HEK293 (cell line): ENCODE measurements at regions not wholly inside any gene's neighbourhood (a gene's known extent, or its start where the extent isn't known, plus 50 kb on each side); places are given as distances from the start of the nearest gene placed in this dataset.

Experiments used
- CTCF ChIA-PET: fragments of 350-600 bp; formaldehyde crosslinking; extraction: SDS; loops from one replicate; lab custom pipeline; 2021; ENCODE audit warnings: antibody characterized with exemption; lab: Yijun Ruan, JAX
- POLR2A ChIA-PET: fragments of 300-600 bp; formaldehyde crosslinking; extraction: SDS; loops from one replicate; lab custom pipeline; 2020; ENCODE audit warnings: antibody characterized with exemption, inconsistent platforms; lab: Yijun Ruan, JAX
- H3K27ac ChIP-seq: fragments of 200-500 bp; sonication (Bioruptor generic); 2 replicates; pipeline ENCODE4 v1.5.1; 2014; ENCODE audit warnings: low read depth, low read length, control low read depth, inconsistent platforms; ENCODE audit errors: extremely low read depth
- H3K36me3 ChIP-seq, 2 experiments: fragments of 200-500 bp in 1 of 2; sonication (Bioruptor generic) in 1 of 2; 1 replicate in 1 of 2; 2 replicates in 1 of 2; pipeline ENCODE4 v1.5.1; 2014 to 2017; ENCODE audit warnings: inconsistent platforms in 2 of 2, low read length in 2 of 2; ENCODE audit not compliant: control insufficient read depth in 2 of 2, insufficient read depth in 1 of 2
- H3K4me1 ChIP-seq: fragments of 200-500 bp; sonication (Bioruptor generic); 2 replicates; pipeline ENCODE4 v1.5.1; 2014; ENCODE audit warnings: mild to moderate bottlenecking, low read length, inconsistent platforms; ENCODE audit not compliant: control insufficient read depth, insufficient read depth
- H3K4me3 ChIP-seq: 2 replicates; pipeline ENCODE4 v1.5.1; 2011; ENCODE audit warnings: low read depth, mild to moderate bottlenecking, control low read depth, low read length, moderate library complexity
- H3K9me3 ChIP-seq: fragments of 200-500 bp; sonication (Bioruptor generic); 2 replicates; pipeline ENCODE4 v1.5.1; 2014; ENCODE audit warnings: low read depth, low read length, inconsistent platforms; ENCODE audit not compliant: control insufficient read depth, insufficient read depth
- GLI4 ChIP-seq: fragments of 450-650 bp; formaldehyde crosslinking; IDR thresholded peaks from 2 replicates; pipeline ENCODE4 v1.5.1; 2016; ENCODE audit warnings: missing biosample characterization, missing genetic modification characterization
- PRDM4 ChIP-seq: fragments of 450-650 bp; formaldehyde crosslinking; IDR thresholded peaks from 2 replicates; pipeline ENCODE4 v1.5.1; 2017; ENCODE audit warnings: missing biosample characterization, missing genetic modification characterization
- SETDB1 ChIP-seq: IDR thresholded peaks from one replicate; pipeline ENCODE4 v1.6.1; 2017; ENCODE audit warnings: mild to moderate bottlenecking, low read length, moderate library complexity, mixed read lengths; ENCODE audit not compliant: insufficient read length
- TRIM28 ChIP-seq: IDR thresholded peaks from 2 replicates; pipeline ENCODE4 v1.6.1; 2011; ENCODE audit warnings: low read length, control low read depth, borderline replicate concordance
- ZFHX2 ChIP-seq: fragments of 450-650 bp; formaldehyde crosslinking; conservative IDR thresholded peaks from 2 replicates; pipeline ENCODE4 v1.5.1; 2016; ENCODE audit warnings: missing biosample characterization, missing genetic modification characterization
- ZIC2 ChIP-seq: fragments of 450-650 bp; formaldehyde crosslinking; IDR thresholded peaks from 2 replicates; pipeline ENCODE4 v1.5.1; 2016; ENCODE audit warnings: missing biosample characterization, missing genetic modification characterization
- ZNF133 ChIP-seq: fragments of 450-650 bp; formaldehyde crosslinking; IDR thresholded peaks from 2 replicates; pipeline ENCODE4 v1.5.1; 2016; ENCODE audit warnings: missing biosample characterization, missing genetic modification characterization
- ZNF239 ChIP-seq: fragments of 450-650 bp; formaldehyde crosslinking; IDR thresholded peaks from 2 replicates; pipeline ENCODE4 v1.5.1; 2016; ENCODE audit warnings: missing biosample characterization, missing genetic modification characterization
- ZNF266 ChIP-seq: fragments of 450-650 bp; formaldehyde crosslinking; IDR thresholded peaks from 2 replicates; pipeline ENCODE4 v1.5.1; 2016; ENCODE audit warnings: missing biosample characterization, missing genetic modification characterization, low read depth
- ZNF366 ChIP-seq: fragments of 450-650 bp; formaldehyde crosslinking; conservative IDR thresholded peaks from 2 replicates; pipeline ENCODE4 v1.5.1; 2016; ENCODE audit warnings: missing biosample characterization, missing genetic modification characterization
- ZNF391 ChIP-seq: fragments of 450-650 bp; formaldehyde crosslinking; IDR thresholded peaks from 2 replicates; pipeline ENCODE4 v1.5.1; 2016; ENCODE audit warnings: low read depth, missing biosample characterization, missing genetic modification characterization, borderline replicate concordance
- ZNF473 ChIP-seq: fragments of 450-650 bp; formaldehyde crosslinking; IDR thresholded peaks from 2 replicates; pipeline ENCODE4 v1.5.1; 2017; ENCODE audit warnings: missing biosample characterization, missing genetic modification characterization
- ZNF549 ChIP-seq: fragments of 450-650 bp; IDR thresholded peaks from 2 replicates; pipeline ENCODE4 v1.5.1; 2018; ENCODE audit warnings: missing biosample characterization, missing genetic modification characterization, mild to moderate bottlenecking, inconsistent platforms, moderate library complexity
- ZNF843 ChIP-seq: fragments of 450-650 bp; formaldehyde crosslinking; IDR thresholded peaks from 2 replicates; pipeline ENCODE4 v1.5.1; 2016; ENCODE audit warnings: missing biosample characterization, missing genetic modification characterization
- ZSCAN16 ChIP-seq: fragments of 450-650 bp; formaldehyde crosslinking; IDR thresholded peaks from 2 replicates; pipeline ENCODE4 v1.5.1; 2016; ENCODE audit warnings: missing biosample characterization, missing genetic modification characterization
- TF ChIP-seq, protein P1 (sequence below): fragments of 450-650 bp; formaldehyde crosslinking; IDR thresholded peaks from 2 replicates; pipeline ENCODE4 v1.5.1; 2016; ENCODE audit warnings: missing biosample characterization, missing genetic modification characterization
- TF ChIP-seq, protein P2 (sequence below): fragments of 450-650 bp; formaldehyde crosslinking; IDR thresholded peaks from 2 replicates; pipeline ENCODE4; 2016; ENCODE audit warnings: missing biosample characterization, missing genetic modification characterization

GRCh38 chr13:74250738-74251190 is 116.6 kb upstream of the KLF12 start:
- Histone ChIP-seq H3K27ac (no peak overlapping the region), H3K4me3 (no peak overlapping the region), H3K36me3 (no peaks in the 10 kb centered on the region), H3K4me1 (no peaks in the 10 kb centered on the region), H3K9me3 (no peaks in the 10 kb centered on the region)
- TF ChIP-seq TRIM28 (0 out of 2 replicates have a peak, but pooled peaks have one; percentile 13), ZFHX2 (no peak), SETDB1 (peak; percentile 22)
- POLR2A ChIA-PET: interaction anchor here (0.7 kb wide), 1 partner anchor 111 kb away, joined by 3 read pairs; no protein-coding TSS in a partner anchor
- CTCF ChIA-PET: interaction anchor here (0.7 kb wide), 1 partner anchor 38 kb away, joined by 3 read pairs; no protein-coding TSS in a partner anchor

- TF ChIP-seq TRIM28 (0 out of 2 replicates have a peak, but pooled peaks have one; percentile 26), ZNF133 (peak; percentile 56; the same call in 1 of the 2 replicates), ZNF366 (tag by site-specific recombination) (no peak)
- Histone ChIP-seq H3K27ac (no peak overlapping the region), H3K36me3 (no peaks in the 10 kb centered on the region), H3K4me3 (no peak overlapping the region), H3K9me3 (no peaks in the 10 kb centered on the region), H3K4me1 (no peaks in the 10 kb centered on the region)
- CTCF ChIA-PET: interaction anchor here (0.7 kb wide), 1 partner anchor 954 kb away, joined by 3 read pairs; no protein-coding TSS in a partner anchor
- POLR2A ChIA-PET: no interaction called here
Measured at GRCh38 chr13:74248477-74248876, 114.3 kb upstream of the KLF12 start.

DNA sequence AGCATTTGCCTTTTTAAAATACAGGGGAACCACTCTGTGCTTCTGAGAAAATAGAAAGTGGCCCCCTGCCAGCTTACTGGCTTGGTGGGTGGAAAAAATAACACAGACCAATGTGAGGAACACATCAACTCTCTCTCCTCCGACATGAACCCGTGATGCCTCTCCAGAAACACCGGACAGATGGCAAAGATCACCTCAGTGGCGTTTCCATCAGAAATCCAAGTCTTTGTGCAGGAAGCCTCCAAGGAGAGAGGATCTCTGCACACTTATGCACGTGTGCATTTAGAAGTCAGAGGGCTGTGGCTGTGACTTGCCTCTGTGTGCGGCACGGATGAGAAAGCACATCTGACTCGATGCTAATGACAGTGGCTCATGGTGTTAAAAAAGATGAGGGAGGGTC is 112.3 kb upstream of the KLF12 start:
- Histone ChIP-seq H3K9me3 (no peaks in the 10 kb centered on the region), H3K4me1 (no peaks in the 10 kb centered on the region), H3K36me3 (no peaks in the 10 kb centered on the region), H3K27ac (no peak overlapping the region), H3K4me3 (no peak overlapping the region)
- POLR2A ChIA-PET: no interaction called here
- CTCF ChIA-PET: no interaction called here
- TF ChIP-seq ZNF239 (tag by site-specific recombination): no peak
- no peak for TF ChIP-seq ZNF843
- no peak for TF ChIP-seq ZNF391 (tag by site-specific recombination)
- no peak for TF ChIP-seq ZIC2 (tag by site-specific recombination)
- TF ChIP-seq ZNF473 (tag by site-specific recombination): no peak
- TF ChIP-seq, protein P1, sequence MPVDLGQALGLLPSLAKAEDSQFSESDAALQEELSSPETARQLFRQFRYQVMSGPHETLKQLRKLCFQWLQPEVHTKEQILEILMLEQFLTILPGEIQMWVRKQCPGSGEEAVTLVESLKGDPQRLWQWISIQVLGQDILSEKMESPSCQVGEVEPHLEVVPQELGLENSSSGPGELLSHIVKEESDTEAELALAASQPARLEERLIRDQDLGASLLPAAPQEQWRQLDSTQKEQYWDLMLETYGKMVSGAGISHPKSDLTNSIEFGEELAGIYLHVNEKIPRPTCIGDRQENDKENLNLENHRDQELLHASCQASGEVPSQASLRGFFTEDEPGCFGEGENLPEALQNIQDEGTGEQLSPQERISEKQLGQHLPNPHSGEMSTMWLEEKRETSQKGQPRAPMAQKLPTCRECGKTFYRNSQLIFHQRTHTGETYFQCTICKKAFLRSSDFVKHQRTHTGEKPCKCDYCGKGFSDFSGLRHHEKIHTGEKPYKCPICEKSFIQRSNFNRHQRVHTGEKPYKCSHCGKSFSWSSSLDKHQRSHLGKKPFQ: no peak
- no peak for TF ChIP-seq ZNF549
- TF ChIP-seq ZNF266 (tag by site-specific recombination): no peak
- no peak for TF ChIP-seq GLI4
- TF ChIP-seq ZSCAN16 (tag by site-specific recombination): no peak
- TF ChIP-seq, protein P2, sequence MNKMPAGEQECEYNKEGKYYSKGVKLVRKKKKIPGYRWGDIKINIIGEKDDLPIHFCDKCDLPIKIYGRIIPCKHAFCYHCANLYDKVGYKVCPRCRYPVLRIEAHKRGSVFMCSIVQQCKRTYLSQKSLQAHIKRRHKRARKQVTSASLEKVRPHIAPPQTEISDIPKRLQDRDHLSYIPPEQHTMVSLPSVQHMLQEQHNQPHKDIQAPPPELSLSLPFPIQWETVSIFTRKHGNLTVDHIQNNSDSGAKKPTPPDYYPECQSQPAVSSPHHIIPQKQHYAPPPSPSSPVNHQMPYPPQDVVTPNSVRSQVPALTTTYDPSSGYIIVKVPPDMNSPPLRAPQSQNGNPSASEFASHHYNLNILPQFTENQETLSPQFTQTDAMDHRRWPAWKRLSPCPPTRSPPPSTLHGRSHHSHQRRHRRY (tag by site-specific recombination): no peak
- TF ChIP-seq PRDM4 (tag by site-specific recombination): no peak
